ENCODE measurements at regions not wholly inside any gene's neighbourhood (a gene's known extent, or its start where the extent isn't known, plus 50 kb on each side); places are given as distances from the start of the nearest gene placed in this dataset.

DNA sequence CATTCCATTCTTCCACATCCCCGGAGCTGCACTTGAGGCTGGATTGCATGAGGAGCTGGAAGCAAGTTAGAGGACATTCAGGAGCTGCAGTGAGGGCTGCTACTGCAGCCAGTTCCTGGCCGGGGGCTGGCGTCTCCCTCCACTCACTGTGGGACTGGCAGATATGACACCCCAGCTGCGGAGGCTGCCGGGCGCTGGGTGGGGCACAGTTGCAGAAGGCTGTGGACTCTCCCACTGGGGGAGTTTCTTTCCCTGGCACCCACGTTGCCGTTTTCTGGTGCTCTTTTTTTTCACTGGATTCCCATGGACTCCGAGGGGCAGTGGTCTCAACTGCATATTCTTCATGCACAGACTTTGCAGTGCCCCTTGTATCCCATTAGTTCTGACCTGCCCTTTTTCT, 351.1 kb upstream of the AJAP1 start:
- no peak for DNase-seq

GRCh38 chr1:4305526-4306301, 348.7 kb upstream of the AJAP1 start:
- no peak for DNase-seq

GRCh38 chr1:4306559-4307467, 347.6 kb upstream of the AJAP1 start:
- DNase-seq = no peak

- DNase-seq = no peak
Observed at GRCh38 chr1:4307468-4307845, 347.0 kb upstream of the AJAP1 start.

DNA sequence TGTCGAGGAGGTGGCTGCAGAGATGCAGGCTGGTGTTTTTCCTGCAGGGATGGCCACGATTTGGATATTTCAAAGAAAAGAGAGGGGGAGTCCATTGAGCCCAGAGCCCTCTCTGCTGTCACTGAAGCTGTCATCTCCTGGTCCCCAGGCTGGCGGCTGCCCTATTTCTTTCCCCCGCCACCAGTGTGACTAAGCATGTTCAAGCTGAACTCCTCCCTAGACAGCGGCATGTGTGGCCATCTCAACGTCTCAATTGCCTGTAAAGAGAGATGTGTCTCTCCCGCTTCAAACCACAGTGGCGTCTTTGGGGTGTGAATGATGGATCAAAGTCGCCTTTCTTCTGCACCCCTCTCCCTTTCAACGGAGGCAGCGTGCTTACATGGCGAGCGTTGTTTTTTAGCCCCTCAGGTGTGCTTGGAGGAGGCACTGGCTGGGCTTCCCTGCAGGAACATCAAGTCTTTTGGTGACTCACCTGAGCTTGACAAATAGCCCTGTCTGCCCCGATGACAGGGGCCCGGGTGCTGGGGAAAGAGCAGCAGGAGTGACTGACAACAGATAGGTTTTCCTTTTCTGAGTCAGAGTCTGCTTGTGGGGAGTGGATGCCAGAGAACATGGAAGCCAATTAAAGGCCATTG, 346.4 kb upstream of the AJAP1 start:
- DNase-seq = no peak

DNA sequence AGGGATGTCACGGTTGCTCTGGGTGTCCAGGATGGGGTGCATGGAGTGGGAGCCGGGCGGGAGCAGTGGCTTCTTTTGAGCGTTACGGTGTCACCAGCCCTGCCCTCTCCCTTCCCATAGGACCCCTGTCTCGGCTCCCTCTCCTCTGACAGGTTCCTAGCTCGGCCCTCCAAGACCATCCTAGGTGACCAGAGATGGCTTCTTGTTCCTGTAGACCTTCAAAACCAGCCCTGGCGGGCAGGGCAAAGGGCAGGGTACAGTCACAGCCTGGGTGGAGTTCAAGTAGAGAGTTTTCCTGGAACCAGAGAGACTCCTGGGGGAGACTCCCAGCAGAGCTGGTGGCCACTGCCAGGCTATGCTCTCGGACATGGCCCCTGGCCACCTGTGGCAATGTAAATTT, 345.6 kb upstream of the AJAP1 start:
- no peak for DNase-seq

DNA sequence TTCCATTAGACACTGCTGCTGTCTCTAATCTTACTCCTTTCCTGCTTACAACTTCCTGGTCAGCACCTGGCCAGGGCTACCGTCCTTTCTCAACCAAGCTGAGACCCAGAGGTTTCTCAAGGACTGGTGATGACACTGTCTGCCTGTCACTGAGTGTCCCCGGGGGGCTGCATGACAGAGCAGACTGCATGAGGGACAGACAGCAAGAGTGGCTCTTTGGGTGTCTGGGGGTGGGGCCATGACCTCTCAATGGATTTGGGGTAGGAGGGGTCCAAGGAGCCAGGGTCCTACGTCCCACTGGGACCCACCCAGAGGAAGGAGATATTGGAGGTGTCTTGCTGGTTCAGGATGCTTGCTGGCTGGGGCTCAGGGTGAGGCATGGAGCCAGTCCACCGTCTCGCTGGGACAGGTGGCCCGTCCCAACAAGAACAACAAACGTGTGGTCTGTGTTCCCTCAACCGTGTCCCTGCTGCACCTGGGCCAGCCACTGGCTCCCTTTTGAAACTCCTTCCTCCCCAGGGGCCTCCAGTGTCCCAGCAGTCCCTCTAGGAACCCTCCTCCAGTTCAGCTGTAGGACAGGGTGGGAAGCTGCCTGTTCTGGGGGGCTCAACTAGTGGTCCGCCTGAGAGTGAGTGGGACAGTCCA, 344.6 kb upstream of the AJAP1 start:
- DNase-seq = no peak

GRCh38 chr1:4310396-4310923, 343.9 kb upstream of the AJAP1 start:
- no peak for DNase-seq

- no peak for DNase-seq
Observed at GRCh38 chr1:4312024-4312423, 342.4 kb upstream of the AJAP1 start.

- no peak for DNase-seq
Observed at GRCh38 chr1:4315202-4315601, 339.2 kb upstream of the AJAP1 start.

GRCh38 chr1:4317207-4317606, 337.2 kb upstream of the AJAP1 start:
- DNase-seq = no peak

DNA sequence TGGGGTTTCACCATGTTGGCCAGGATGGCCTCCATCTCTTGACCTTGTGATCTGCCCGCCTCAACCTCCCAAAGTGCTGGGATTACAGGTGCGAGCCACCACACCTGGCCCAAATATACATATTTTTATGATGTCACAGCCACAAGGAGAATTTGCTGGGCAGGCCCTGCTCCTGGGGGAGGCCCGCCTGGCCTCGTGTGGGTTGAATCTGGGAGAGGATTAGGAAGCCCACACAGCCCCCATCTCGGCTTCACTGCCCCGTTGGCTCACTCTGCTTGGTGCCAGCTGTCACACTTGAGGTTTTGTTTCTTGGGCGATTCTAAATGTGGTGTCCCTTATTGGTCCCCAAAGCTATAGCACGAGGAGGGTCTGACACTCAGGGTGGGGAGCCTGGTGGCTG, 335.7 kb upstream of the AJAP1 start:
- no peak for DNase-seq

- DNase-seq = no peak
Observed at GRCh38 chr1:4319496-4319895, 334.9 kb upstream of the AJAP1 start.

DNA sequence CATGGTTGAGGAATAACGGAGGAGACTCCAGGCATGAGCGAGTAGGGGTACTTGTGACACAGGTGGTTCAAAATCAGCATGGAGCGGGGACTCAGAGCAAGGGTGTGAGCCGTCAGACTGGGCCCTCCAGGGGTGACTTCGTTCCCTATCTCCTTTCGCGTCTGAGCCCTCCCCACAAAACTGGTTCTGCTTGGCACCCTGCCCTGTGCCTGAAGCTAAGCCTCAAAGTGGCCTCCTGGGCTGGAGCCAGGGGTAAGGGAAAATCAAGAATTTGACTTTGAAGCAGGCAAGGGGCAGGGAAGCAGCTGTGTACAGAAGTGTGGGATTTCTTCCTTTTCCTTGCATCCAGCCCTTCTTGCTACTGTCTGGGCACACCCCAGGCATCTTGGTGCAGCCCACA, 331.5 kb upstream of the AJAP1 start:
- peak; percentile 10 for DNase-seq

- no peak for DNase-seq
Observed at GRCh38 chr1:4323309-4323708, 331.1 kb upstream of the AJAP1 start.

DNA sequence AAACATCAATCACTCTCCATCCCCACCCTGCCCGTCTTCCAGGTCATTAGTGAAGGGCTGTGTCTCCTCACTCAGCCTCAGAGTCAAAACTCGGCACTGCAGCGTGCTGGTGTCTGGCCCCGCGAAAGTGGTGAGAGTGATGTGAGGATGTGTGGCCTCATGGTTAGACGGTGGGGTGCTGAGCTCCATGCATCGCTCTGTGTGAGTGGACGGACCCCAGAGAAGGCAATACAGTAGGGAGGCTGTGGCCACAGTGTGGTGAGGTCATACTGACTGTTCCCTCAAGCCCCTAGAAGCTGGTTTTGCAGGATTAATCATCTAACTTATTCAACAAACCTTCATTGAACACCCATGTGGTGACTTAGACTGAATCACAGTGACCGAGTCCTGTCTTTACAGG, 329.9 kb upstream of the AJAP1 start:
- DNase-seq = no peak

DNA sequence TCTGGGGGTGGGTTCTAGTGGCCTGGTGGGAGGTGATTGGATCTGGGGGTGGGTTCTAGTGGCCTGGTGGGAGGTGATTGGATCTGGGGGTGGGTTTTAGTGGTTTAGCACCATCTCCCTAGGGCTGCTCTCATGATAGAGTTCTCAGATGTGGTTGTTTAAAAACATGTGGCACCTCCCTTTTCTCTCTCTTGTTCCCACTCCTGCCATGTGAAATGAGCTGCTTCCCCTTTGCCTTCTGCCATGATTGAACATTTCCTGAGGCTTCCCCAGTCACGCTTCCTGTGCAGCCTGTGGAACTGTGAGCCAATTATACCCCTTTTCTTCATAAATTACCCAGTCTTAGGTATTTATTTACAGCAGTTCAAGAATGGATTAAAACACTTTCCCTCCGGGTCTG, 327.3 kb upstream of the AJAP1 start:
- no peak for DNase-seq

- DNase-seq = no peak
Observed at GRCh38 chr1:4328402-4329071, 325.9 kb upstream of the AJAP1 start.

GRCh38 chr1:4330805-4331766, 323.3 kb upstream of the AJAP1 start:
- DNase-seq = no peak

DNA sequence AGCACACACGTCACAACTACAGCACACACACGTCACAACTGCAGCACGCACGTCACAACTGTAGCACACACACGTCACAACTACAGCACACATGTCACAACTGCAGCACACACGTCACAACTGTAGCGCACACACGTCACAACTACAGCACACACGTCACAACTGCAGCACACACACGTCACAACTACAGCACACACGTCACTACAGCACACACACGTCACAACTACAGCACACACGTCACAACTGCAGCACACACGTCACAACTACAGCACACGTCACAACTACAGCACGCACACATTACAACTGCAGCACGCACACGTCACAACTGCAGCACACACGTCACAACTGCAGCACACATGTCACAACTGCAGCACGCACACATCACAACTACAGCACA, 322.6 kb upstream of the AJAP1 start:
- no peak for DNase-seq

- no peak for DNase-seq
Observed at GRCh38 chr1:4336507-4336906, 317.9 kb upstream of the AJAP1 start.
